ENCODE measurements at regions not wholly inside any gene's neighbourhood (a gene's known extent, or its start where the extent isn't known, plus 50 kb on each side); places are given as distances from the start of the nearest gene placed in this dataset.

- no peak overlapping the region for H3K27ac ChIP-seq
- TF ChIP-seq CTCF (conservative IDR thresholded peaks at IDR 0.05) = no peak
- no peak for TF ChIP-seq ZFX (IDR thresholded peaks at IDR 0.05)
Measured at GRCh38 chr1:229047840-229048620, 222.9 kb upstream of the RAB4A start.

GRCh38 chr1:229048896-229049295, 222.0 kb upstream of the RAB4A start:
- TF ChIP-seq ZFX (IDR thresholded peaks at IDR 0.05) = no peak
- TF ChIP-seq CTCF (conservative IDR thresholded peaks at IDR 0.05) = no peak
- H3K27ac ChIP-seq = no peak overlapping the region

GRCh38 chr1:229056046-229056445, 214.9 kb upstream of the RAB4A start:
- no peak overlapping the region for H3K27ac ChIP-seq
- TF ChIP-seq CTCF (conservative IDR thresholded peaks at IDR 0.05) = no peak
- no peak for TF ChIP-seq ZFX (IDR thresholded peaks at IDR 0.05)

GRCh38 chr1:229058111-229058561, 212.8 kb upstream of the RAB4A start:
- H3K27ac ChIP-seq = peak overlapping the region; percentile 79
- TF ChIP-seq CTCF (conservative IDR thresholded peaks at IDR 0.05) = no peak
- no peak for TF ChIP-seq ZFX (IDR thresholded peaks at IDR 0.05)

GRCh38 chr1:229058729-229059128, 212.2 kb upstream of the RAB4A start:
- peak overlapping the region; percentile 79 for H3K27ac ChIP-seq
- TF ChIP-seq ZFX (IDR thresholded peaks at IDR 0.05) = no peak
- TF ChIP-seq CTCF (conservative IDR thresholded peaks at IDR 0.05) = no peak

GRCh38 chr1:229059671-229060539, 211.0 kb upstream of the RAB4A start:
- TF ChIP-seq ZFX (IDR thresholded peaks at IDR 0.05) (no peak), CTCF (conservative IDR thresholded peaks at IDR 0.05) (no peak)
- H3K27ac ChIP-seq = peak overlapping the region; percentile 79

- H3K27ac ChIP-seq = no peak overlapping the region
Measured at GRCh38 chr1:229062135-229062534, 208.8 kb upstream of the RAB4A start.

More at GRCh38 chr1:229062135-229062534, 208.8 kb upstream of the RAB4A start:
- TF ChIP-seq CTCF (conservative IDR thresholded peaks at IDR 0.05) (no peak), ZFX (IDR thresholded peaks at IDR 0.05) (no peak)

Measured in C4-2B (cell line).